ENCODE measurements at regions not wholly inside any gene's neighbourhood (a gene's known extent, or its start where the extent isn't known, plus 50 kb on each side); places are given as distances from the start of the nearest gene placed in this dataset.

DNA sequence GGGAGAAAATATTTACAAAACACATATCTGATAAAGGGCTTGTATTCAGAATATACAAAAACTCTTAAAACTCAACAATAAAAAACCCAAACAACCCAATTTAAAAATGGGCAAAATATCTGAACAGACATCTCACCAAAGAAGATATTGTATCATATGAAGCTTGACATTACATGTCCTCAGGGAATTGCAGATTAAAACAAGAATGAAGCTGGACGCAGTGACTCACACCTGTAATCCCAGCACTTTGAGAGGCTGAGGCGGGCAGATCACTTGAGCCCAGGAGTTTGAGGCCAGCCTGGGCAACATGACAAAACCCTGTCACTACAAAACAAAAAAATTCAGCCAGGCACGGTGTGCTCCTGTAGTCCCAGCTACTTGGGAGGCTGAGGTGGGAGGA lies 135.4 kb upstream of the AKIRIN2 start:
- intact Hi-C loops (cut with micrococcal nuclease; ENCODE audit: unreplicated experiment) (no loop called here), in situ Hi-C loops (cut with HindIII; ENCODE audit: extremely low pct_ligation_motif_present, low pct_unique_long_range_greater_than_20kb) (no loop called here)
- no peaks in the 10 kb centered on the region; the same call in 1 of the 2 replicates for H3K4me1 ChIP-seq (ENCODE audit: insufficient read depth, low read length)
- ATAC-seq (no peak), FAIRE-seq (no peak), DNase-seq (ENCODE audit: low spot score) (no peak)
- H3K27ac ChIP-seq (ENCODE audit: extremely low read length, insufficient read depth, low read length) = no peak overlapping the region
- ChIA-PET CTCF (ENCODE audit: low intra/inter-chr PET ratio, low total read pairs) (no interaction called here), POLR2A (no interaction called here)
- BruUV-seq (replicated peaks) = no TSS peak
- H3K27me3 ChIP-seq (ENCODE audit: control insufficient read depth in 1 of 2, insufficient read depth in 2 of 2, low read length in 2 of 2) = no peaks in the 10 kb centered on the region
- H3K79me2 ChIP-seq (ENCODE audit: insufficient read depth, low read length) = no peaks in the 10 kb centered on the region
- H2AFZ ChIP-seq (ENCODE audit: low read length) = no peak overlapping the region
- no peaks in the 10 kb centered on the region for H3K36me3 ChIP-seq (replicated peaks in 1 of 2; ENCODE audit: control insufficient read depth in 1 of 2, insufficient read depth in 2 of 2, low read length in 2 of 2)
- no peak overlapping the region for H3K4me3 ChIP-seq (replicated peaks in 1 of 3; ENCODE audit: insufficient read depth in 1 of 3, low read depth in 2 of 3, low read length in 3 of 3)
- H4K20me1 ChIP-seq (ENCODE audit: insufficient read depth, low read length) = no peaks in the 10 kb centered on the region
- WGBS (ENCODE audit: low lambda C conversion rate) = 56% methylated on average over 3 of the region's 3 CpGs
- TF ChIP-seq, protein P1, sequence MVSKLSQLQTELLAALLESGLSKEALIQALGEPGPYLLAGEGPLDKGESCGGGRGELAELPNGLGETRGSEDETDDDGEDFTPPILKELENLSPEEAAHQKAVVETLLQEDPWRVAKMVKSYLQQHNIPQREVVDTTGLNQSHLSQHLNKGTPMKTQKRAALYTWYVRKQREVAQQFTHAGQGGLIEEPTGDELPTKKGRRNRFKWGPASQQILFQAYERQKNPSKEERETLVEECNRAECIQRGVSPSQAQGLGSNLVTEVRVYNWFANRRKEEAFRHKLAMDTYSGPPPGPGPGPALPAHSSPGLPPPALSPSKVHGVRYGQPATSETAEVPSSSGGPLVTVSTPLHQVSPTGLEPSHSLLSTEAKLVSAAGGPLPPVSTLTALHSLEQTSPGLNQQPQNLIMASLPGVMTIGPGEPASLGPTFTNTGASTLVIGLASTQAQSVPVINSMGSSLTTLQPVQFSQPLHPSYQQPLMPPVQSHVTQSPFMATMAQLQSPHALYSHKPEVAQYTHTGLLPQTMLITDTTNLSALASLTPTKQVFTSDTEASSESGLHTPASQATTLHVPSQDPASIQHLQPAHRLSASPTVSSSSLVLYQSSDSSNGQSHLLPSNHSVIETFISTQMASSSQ (IDR thresholded peaks at IDR 0.05; ENCODE audit: low read depth) = no peak
- TF ChIP-seq, protein P1 (CRISPR knock-in tag; IDR thresholded peaks at IDR 0.05; ENCODE audit: borderline replicate concordance) = no peak
- TF ChIP-seq, protein P2, sequence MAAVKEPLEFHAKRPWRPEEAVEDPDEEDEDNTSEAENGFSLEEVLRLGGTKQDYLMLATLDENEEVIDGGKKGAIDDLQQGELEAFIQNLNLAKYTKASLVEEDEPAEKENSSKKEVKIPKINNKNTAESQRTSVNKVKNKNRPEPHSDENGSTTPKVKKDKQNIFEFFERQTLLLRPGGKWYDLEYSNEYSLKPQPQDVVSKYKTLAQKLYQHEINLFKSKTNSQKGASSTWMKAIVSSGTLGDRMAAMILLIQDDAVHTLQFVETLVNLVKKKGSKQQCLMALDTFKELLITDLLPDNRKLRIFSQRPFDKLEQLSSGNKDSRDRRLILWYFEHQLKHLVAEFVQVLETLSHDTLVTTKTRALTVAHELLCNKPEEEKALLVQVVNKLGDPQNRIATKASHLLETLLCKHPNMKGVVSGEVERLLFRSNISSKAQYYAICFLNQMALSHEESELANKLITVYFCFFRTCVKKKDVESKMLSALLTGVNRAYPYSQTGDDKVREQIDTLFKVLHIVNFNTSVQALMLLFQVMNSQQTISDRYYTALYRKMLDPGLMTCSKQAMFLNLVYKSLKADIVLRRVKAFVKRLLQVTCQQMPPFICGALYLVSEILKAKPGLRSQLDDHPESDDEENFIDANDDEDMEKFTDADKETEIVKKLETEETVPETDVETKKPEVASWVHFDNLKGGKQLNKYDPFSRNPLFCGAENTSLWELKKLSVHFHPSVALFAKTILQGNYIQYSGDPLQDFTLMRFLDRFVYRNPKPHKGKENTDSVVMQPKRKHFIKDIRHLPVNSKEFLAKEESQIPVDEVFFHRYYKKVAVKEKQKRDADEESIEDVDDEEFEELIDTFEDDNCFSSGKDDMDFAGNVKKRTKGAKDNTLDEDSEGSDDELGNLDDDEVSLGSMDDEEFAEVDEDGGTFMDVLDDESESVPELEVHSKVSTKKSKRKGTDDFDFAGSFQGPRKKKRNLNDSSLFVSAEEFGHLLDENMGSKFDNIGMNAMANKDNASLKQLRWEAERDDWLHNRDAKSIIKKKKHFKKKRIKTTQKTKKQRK (IDR thresholded peaks at IDR 0.05; ENCODE audit: low read length) = no peak
- no peak for TF ChIP-seq ZNF577 (CRISPR knock-in tag; IDR thresholded peaks at IDR 0.05; ENCODE audit: borderline replicate concordance, low read depth)
- TF ChIP-seq NFKB2 (CRISPR knock-in tag; IDR thresholded peaks at IDR 0.05; ENCODE audit: borderline replicate concordance) = no peak
- TF ChIP-seq ZNF33B (CRISPR knock-in tag; IDR thresholded peaks at IDR 0.05) = no peak
- no peak for TF ChIP-seq ZNF816 (CRISPR knock-in tag; IDR thresholded peaks at IDR 0.05; ENCODE audit: borderline replicate concordance)
- TF ChIP-seq, protein P3, sequence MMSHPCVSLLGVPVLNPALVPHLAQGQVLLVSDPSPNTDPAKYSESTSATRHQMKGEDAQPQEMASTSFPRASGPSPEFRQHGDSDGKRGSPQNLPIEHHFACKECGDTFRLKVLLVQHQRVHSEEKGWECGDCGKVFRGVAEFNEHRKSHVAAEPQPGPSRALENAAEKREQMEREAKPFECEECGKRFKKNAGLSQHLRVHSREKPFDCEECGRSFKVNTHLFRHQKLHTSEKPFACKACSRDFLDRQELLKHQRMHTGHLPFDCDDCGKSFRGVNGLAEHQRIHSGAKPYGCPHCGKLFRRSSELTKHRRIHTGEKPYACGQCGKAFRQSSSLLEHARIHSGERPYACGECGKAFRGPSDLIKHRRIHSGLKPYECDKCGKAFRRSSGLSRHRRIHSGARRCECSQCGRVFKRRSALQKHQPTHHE (CRISPR knock-in tag; IDR thresholded peaks at IDR 0.05; ENCODE audit: borderline replicate concordance) = no peak
- TF ChIP-seq SSRP1 (CRISPR knock-in tag; IDR thresholded peaks at IDR 0.05) = no peak
- no peak for TF ChIP-seq ZFX (CRISPR knock-in tag; IDR thresholded peaks at IDR 0.05; ENCODE audit: low read depth)
- no peak for TF ChIP-seq SIX4 (CRISPR knock-in tag; IDR thresholded peaks at IDR 0.05)
- H3K4me2 ChIP-seq (ENCODE audit: low read depth, low read length) = no peak overlapping the region
- no peaks in the 10 kb centered on the region for H3K9me3 ChIP-seq (ENCODE audit: low read length)
- H3K9ac ChIP-seq (ENCODE audit: insufficient read depth, low read depth, low read length) = no peak overlapping the region
